ENCODE measurements at regions not wholly inside any gene's neighbourhood (a gene's known extent, or its start where the extent isn't known, plus 50 kb on each side); places are given as distances from the start of the nearest gene placed in this dataset.

GRCh38 chr18:57301573-57302559, 50.5 kb upstream of the ST8SIA3 start:
- intact Hi-C loops (cut with DNase I), result no loop called here
- H3K9ac ChIP-seq (ENCODE audit: low read depth in 2 of 2, low read length in 2 of 2), result no peak overlapping the region
- TF ChIP-seq, protein P1, sequence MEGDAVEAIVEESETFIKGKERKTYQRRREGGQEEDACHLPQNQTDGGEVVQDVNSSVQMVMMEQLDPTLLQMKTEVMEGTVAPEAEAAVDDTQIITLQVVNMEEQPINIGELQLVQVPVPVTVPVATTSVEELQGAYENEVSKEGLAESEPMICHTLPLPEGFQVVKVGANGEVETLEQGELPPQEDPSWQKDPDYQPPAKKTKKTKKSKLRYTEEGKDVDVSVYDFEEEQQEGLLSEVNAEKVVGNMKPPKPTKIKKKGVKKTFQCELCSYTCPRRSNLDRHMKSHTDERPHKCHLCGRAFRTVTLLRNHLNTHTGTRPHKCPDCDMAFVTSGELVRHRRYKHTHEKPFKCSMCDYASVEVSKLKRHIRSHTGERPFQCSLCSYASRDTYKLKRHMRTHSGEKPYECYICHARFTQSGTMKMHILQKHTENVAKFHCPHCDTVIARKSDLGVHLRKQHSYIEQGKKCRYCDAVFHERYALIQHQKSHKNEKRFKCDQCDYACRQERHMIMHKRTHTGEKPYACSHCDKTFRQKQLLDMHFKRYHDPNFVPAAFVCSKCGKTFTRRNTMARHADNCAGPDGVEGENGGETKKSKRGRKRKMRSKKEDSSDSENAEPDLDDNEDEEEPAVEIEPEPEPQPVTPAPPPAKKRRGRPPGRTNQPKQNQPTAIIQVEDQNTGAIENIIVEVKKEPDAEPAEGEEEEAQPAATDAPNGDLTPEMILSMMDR (IDR thresholded peaks at IDR 0.05), result no peak
- no peak overlapping the region for H3K27ac ChIP-seq
- H3K4me3 ChIP-seq, result no peak overlapping the region
- H3K4me1 ChIP-seq, result no peaks in the 10 kb centered on the region
- H3K27me3 ChIP-seq, result no peaks in the 10 kb centered on the region
- no peaks in the 10 kb centered on the region for H3K36me3 ChIP-seq
- H3K9me3 ChIP-seq, result no peaks in the 10 kb centered on the region
- no peak for DNase-seq

Measured in colonic mucosa (tissue), 4 donors.